GM21515 (cell line): ENCODE measurements at regions not wholly inside any gene's neighbourhood (a gene's known extent, or its start where the extent isn't known, plus 50 kb on each side); places are given as distances from the start of the nearest gene placed in this dataset.
"Not testable (repeated sequence)": the region's sequence is repeated elsewhere in the genome, so short reads cannot be mapped to it uniquely, and the experiment has no call there.

Experiments
- ATAC-seq: cut with Tn5 transposase; IDR thresholded peaks from one replicate; pipeline ENCODE4 v1.9.1; 2021; ENCODE audit not compliant: unreplicated experiment

DNA sequence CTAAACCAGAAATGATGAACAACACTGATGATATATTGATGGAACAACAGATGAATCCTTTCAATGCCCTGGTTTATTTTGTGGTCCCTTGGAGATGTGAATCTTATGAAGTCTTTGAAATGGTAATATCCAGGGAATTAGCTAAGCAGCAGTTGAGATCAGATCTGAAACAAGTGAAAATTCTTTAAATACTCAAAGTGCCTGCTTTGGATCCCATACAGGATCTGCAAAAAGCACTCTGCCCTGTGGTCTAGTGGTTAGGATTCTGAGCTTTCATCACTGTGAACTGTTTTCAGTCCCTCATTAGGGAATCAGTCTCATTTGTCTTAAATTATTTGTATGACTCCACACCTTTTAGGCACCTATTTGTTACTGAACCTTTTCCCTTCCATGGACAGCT is 211.3 kb upstream of the TGIF2LY start:
- ATAC-seq: not testable (repeated sequence)

DNA sequence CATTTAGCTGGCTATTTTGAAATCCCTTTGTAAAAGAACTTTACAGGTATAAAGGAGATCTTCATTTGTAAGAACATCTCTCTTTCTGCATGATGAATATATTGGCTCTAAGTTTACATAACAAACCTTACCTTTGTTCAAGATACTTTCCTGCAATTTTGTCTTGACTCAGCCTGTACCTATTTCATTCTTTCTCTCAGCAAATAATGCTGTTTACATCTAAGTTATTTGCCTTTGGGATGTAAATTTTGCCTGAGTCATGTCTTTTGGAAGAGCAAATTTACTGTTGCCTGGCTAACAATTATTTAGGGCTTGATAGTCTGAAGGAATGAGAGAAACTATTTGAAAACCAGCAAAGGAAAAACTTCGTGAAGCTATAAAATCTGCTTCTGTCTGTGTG is 210.4 kb upstream of the TGIF2LY start:
- not testable (repeated sequence) for ATAC-seq

DNA sequence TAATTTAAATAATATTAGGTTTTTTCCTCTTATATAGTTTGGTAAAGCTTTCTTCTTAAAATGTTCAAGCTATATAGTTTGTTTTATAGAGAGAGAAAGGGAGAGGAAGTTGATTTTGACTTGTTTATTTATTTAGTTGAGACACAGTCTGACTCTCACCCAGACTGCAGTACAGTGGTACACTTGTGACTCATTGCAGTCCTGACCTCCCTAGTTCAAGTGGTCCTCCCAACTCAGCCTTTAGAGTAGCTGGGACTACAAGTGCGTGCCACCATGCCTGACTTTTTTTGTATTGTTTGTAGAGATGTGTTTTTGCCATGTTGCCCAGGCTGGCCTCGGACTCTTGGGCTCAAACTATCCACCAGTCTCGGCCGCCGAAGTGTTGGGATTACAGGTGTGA is 187.4 kb upstream of the TGIF2LY start:
- not testable (repeated sequence) for ATAC-seq

- not testable (repeated sequence) for ATAC-seq
These were observed 174.6 kb upstream of the TGIF2LY start for GRCh38 chrY:3404241-3404640.

GRCh38 chrY:3405585-3405984 is 173.3 kb upstream of the TGIF2LY start:
- ATAC-seq: not testable (repeated sequence)

DNA sequence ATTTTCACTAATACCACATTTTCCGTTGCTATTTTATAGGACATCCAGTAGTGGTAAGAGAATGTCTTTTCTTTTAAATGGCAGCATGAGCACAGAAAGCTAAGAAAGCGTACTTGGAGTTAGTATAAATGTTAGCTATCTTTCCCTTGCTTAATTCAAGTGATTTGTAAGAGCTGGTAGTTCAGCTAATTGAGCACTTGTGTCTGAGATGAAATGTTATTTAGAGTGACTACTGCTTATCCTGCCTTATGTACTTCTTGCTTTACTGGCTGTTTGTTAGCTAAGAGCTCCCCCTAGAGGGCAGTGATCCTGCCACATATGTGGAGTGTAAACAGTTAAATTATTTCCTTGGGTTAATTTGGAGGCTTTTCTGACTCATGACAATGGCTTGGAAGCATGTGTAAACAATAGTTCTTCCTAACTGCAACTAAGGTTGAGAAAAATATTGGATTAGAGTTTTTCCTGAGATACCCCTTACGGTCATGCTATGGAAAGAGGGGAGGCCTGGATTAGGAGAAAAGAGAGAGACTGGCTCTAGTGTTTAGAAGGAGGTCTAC is 171.9 kb upstream of the TGIF2LY start:
- ATAC-seq: not testable (repeated sequence)

GRCh38 chrY:3410322-3410892 is 168.5 kb upstream of the TGIF2LY start:
- not testable (repeated sequence) for ATAC-seq
